Colonic mucosa (tissue), 4 donors: ENCODE measurements at regions not wholly inside any gene's neighbourhood (a gene's known extent, or its start where the extent isn't known, plus 50 kb on each side); places are given as distances from the start of the nearest gene placed in this dataset.

Experiments
- DNase-seq: peaks from one replicate; pipeline ENCODE4 v3.0.0-alpha.2; 2020
- H3K27ac ChIP-seq: fragments of 200-600 bp; one replicate; pipeline ENCODE4 v1.8.0; 2021
- H3K27me3 ChIP-seq: fragments of 200-600 bp; one replicate; pipeline ENCODE4 v1.8.0; 2021
- H3K36me3 ChIP-seq: fragments of 200-600 bp; one replicate; pipeline ENCODE4 v1.8.0; 2021
- H3K4me1 ChIP-seq: fragments of 200-600 bp; one replicate; pipeline ENCODE4 v1.8.0; 2021; ENCODE audit warnings: mild to moderate bottlenecking
- H3K4me3 ChIP-seq: fragments of 200-600 bp; one replicate; pipeline ENCODE4 v1.8.0; 2021
- H3K9ac ChIP-seq, 2 donors: one replicate each; pipeline ENCODE4 v1.7.0; 2013; ENCODE audit warnings: control low read depth in 2 of 2, low read depth in 2 of 2, low read length in 2 of 2
- H3K9me3 ChIP-seq: fragments of 200-600 bp; one replicate; pipeline ENCODE4 v1.8.0; 2021
- CTCF ChIP-seq: fragments of 200-600 bp; IDR thresholded peaks from one replicate; pipeline ENCODE4 v1.8.0; 2022; ENCODE audit warnings: antibody characterized with exemption, mild to moderate bottlenecking
- intact Hi-C: fragments of 100-400 bp; cut with DNase I; formaldehyde crosslinking; loops from one replicate; pipeline ENCODE4 v1.14.1; 2022
- donor health status: healthy.
- donor health status: DM: no; HTN: no; CAD: no.
- donor health status: DM: no; HTN: no; CAD: no.

GRCh38 chr16:66298006-66298405, 68.5 kb upstream of the CDH5 start:
- intact Hi-C loops: no loop called here
- no peak overlapping the region for H3K4me3 ChIP-seq
- H3K9me3 ChIP-seq: no peaks in the 10 kb centered on the region
- H3K27ac ChIP-seq: no peak overlapping the region
- H3K27me3 ChIP-seq: no peaks in the 10 kb centered on the region
- H3K9ac ChIP-seq: no peak overlapping the region
- DNase-seq: no peak
- H3K36me3 ChIP-seq: no peaks in the 10 kb centered on the region
- no peaks in the 10 kb centered on the region for H3K4me1 ChIP-seq
- no peak for TF ChIP-seq CTCF

- no peak for TF ChIP-seq CTCF
- no peak overlapping the region for H3K27ac ChIP-seq
- no peaks in the 10 kb centered on the region for H3K4me1 ChIP-seq
- H3K9ac ChIP-seq: no peak overlapping the region
- H3K36me3 ChIP-seq: no peaks in the 10 kb centered on the region
- no peaks in the 10 kb centered on the region for H3K9me3 ChIP-seq
- H3K4me3 ChIP-seq: no peak overlapping the region
- DNase-seq: no peak
- H3K27me3 ChIP-seq: no peaks in the 10 kb centered on the region
- intact Hi-C loops: no loop called here
Observed at GRCh38 chr16:66296591-66296990, 69.9 kb upstream of the CDH5 start.

GRCh38 chr16:66295761-66296546, 70.5 kb upstream of the CDH5 start:
- intact Hi-C loops: no loop called here
- DNase-seq: no peak
- no peaks in the 10 kb centered on the region for H3K36me3 ChIP-seq
- no peaks in the 10 kb centered on the region for H3K4me1 ChIP-seq
- no peak for TF ChIP-seq CTCF
- H3K27ac ChIP-seq: no peak overlapping the region
- H3K4me3 ChIP-seq: no peak overlapping the region
- no peak overlapping the region for H3K9ac ChIP-seq
- H3K9me3 ChIP-seq: no peaks in the 10 kb centered on the region
- H3K27me3 ChIP-seq: no peaks in the 10 kb centered on the region

- Histone ChIP-seq H3K27me3 (no peaks in the 10 kb centered on the region), H3K9ac (no peak overlapping the region), H3K9me3 (no peaks in the 10 kb centered on the region), H3K4me1 (no peaks in the 10 kb centered on the region), H3K4me3 (no peak overlapping the region), H3K36me3 (no peaks in the 10 kb centered on the region), H3K27ac (no peak overlapping the region)
- intact Hi-C loops: no loop called here
- no peak for TF ChIP-seq CTCF
- no peak for DNase-seq
Observed at GRCh38 chr16:66295213-66295612, 71.3 kb upstream of the CDH5 start.

- no peak for TF ChIP-seq CTCF
- Histone ChIP-seq H3K9ac (no peak overlapping the region), H3K27ac (no peak overlapping the region), H3K4me1 (no peaks in the 10 kb centered on the region), H3K4me3 (no peak overlapping the region), H3K36me3 (no peaks in the 10 kb centered on the region), H3K9me3 (no peaks in the 10 kb centered on the region), H3K27me3 (no peaks in the 10 kb centered on the region)
- DNase-seq: no peak
- intact Hi-C loops: no loop called here
Observed at GRCh38 chr16:66294507-66294906, 72.0 kb upstream of the CDH5 start.
